Activated CD8-positive, alpha-beta memory T cell treated with anti-CD3 and anti-CD28 coated beads, Interleukin-2, amount 10 ng/mL, durations not matched to agents 7 days and 5 days (primary cell): ENCODE measurements at regions not wholly inside any gene's neighbourhood (a gene's known extent, or its start where the extent isn't known, plus 50 kb on each side); places are given as distances from the start of the nearest gene placed in this dataset.

Experiments used
- ATAC-seq: fragments of 150-1000 bp; cut with Tn5 transposase; one replicate; pipeline ENCODE4 v1.10.0; 2021; ENCODE audit warnings: moderate library complexity
- CTCF ChIA-PET: fragments of 350-600 bp; sonication (Branson Sonifier 250); formaldehyde crosslinking; loops from one replicate; lab custom pipeline; 2021; ENCODE audit warnings: antibody characterized with exemption; lab: Charles Lee
- DNase-seq: peaks from one replicate; pipeline ENCODE4 v3.0.0-alpha.2; 2020
- H3K27ac Mint-ChIP-seq: one replicate; pipeline ENCODE4 v1.8.0; 2021; ENCODE audit warnings: mild to moderate bottlenecking, mixed read lengths
- H3K27me3 Mint-ChIP-seq: one replicate; pipeline ENCODE4 v1.8.0; 2021; ENCODE audit warnings: mixed read lengths
- H3K36me3 Mint-ChIP-seq: one replicate; pipeline ENCODE4 v1.8.0; 2021; ENCODE audit warnings: mild to moderate bottlenecking, mixed read lengths
- H3K4me1 Mint-ChIP-seq: one replicate; pipeline ENCODE4 v1.8.0; 2021; ENCODE audit warnings: mixed read lengths
- H3K4me3 Mint-ChIP-seq: one replicate; pipeline ENCODE4 v1.8.0; 2021; ENCODE audit warnings: mild to moderate bottlenecking, moderate library complexity, mixed read lengths
- H3K9me3 Mint-ChIP-seq: one replicate; pipeline ENCODE4 v1.8.0; 2022; ENCODE audit warnings: low read depth, mixed read lengths

- Mint-ChIP-seq H3K27me3 (no peaks in the 10 kb centered on the region), H3K36me3 (no peaks in the 10 kb centered on the region), H3K27ac (no peak overlapping the region), H3K9me3 (peaks cover 7% of the 10 kb centered on the region), H3K4me3 (no peak overlapping the region), H3K4me1 (no peaks in the 10 kb centered on the region)
- CTCF ChIA-PET: no interaction called here
- no peak for DNase-seq
- no peak for ATAC-seq
Observed at GRCh38 chr18:72147830-72148229, 396.3 kb downstream of the CBLN2 start.

GRCh38 chr18:72140007-72140406 lies 404.1 kb downstream of the CBLN2 start:
- Mint-ChIP-seq H3K27ac (no peak overlapping the region), H3K4me1 (no peaks in the 10 kb centered on the region), H3K36me3 (no peaks in the 10 kb centered on the region), H3K4me3 (no peak overlapping the region), H3K27me3 (no peaks in the 10 kb centered on the region), H3K9me3 (peaks cover 18% of the 10 kb centered on the region)
- CTCF ChIA-PET: no interaction called here
- DNase-seq: no peak
- ATAC-seq: no peak

- DNase-seq: no peak
- CTCF ChIA-PET: no interaction called here
- H3K9me3 Mint-ChIP-seq: peaks cover 6% of the 10 kb centered on the region
- H3K27me3 Mint-ChIP-seq: no peaks in the 10 kb centered on the region
- no peaks in the 10 kb centered on the region for H3K4me1 Mint-ChIP-seq
- no peak for ATAC-seq
- no peak overlapping the region for H3K4me3 Mint-ChIP-seq
- no peaks in the 10 kb centered on the region for H3K36me3 Mint-ChIP-seq
- H3K27ac Mint-ChIP-seq: no peak overlapping the region
Observed at GRCh38 chr18:72128649-72129048, 415.5 kb downstream of the CBLN2 start.

GRCh38 chr18:72122103-72122502 lies 422.0 kb downstream of the CBLN2 start:
- no peak for DNase-seq

GRCh38 chr18:72119082-72119481 lies 425.1 kb downstream of the CBLN2 start:
- Mint-ChIP-seq H3K27ac (no peak overlapping the region), H3K36me3 (no peaks in the 10 kb centered on the region), H3K27me3 (no peaks in the 10 kb centered on the region), H3K4me1 (no peaks in the 10 kb centered on the region), H3K4me3 (no peak overlapping the region), H3K9me3 (peaks cover 12% of the 10 kb centered on the region)
- CTCF ChIA-PET: no interaction called here
- ATAC-seq (no peak), DNase-seq (no peak)

More at GRCh38 chr18:72122103-72122502, 422.0 kb downstream of the CBLN2 start:
- CTCF ChIA-PET: no interaction called here
- no peaks in the 10 kb centered on the region for H3K36me3 Mint-ChIP-seq
- H3K4me3 Mint-ChIP-seq: no peak overlapping the region
- peaks cover 5% of the 10 kb centered on the region for H3K9me3 Mint-ChIP-seq
- H3K27me3 Mint-ChIP-seq: no peaks in the 10 kb centered on the region
- H3K27ac Mint-ChIP-seq: no peak overlapping the region
- no peaks in the 10 kb centered on the region for H3K4me1 Mint-ChIP-seq
- no peak for ATAC-seq

GRCh38 chr18:72114801-72115594 lies 429.1 kb downstream of the CBLN2 start:
- Mint-ChIP-seq H3K4me1 (no peaks in the 10 kb centered on the region), H3K27me3 (no peaks in the 10 kb centered on the region), H3K27ac (no peak overlapping the region), H3K9me3 (peaks cover 15% of the 10 kb centered on the region), H3K4me3 (no peak overlapping the region), H3K36me3 (no peaks in the 10 kb centered on the region)
- CTCF ChIA-PET: no interaction called here
- ATAC-seq (no peak), DNase-seq (no peak)

GRCh38 chr18:72107647-72108383 lies 436.3 kb downstream of the CBLN2 start:
- Mint-ChIP-seq H3K36me3 (no peaks in the 10 kb centered on the region), H3K27ac (no peak overlapping the region), H3K4me3 (no peak overlapping the region), H3K4me1 (no peaks in the 10 kb centered on the region), H3K9me3 (peaks cover 6% of the 10 kb centered on the region), H3K27me3 (no peaks in the 10 kb centered on the region)
- ATAC-seq: no peak
- CTCF ChIA-PET: no interaction called here
- DNase-seq: no peak

GRCh38 chr18:72104851-72105250 lies 439.3 kb downstream of the CBLN2 start:
- Mint-ChIP-seq H3K27me3 (no peaks in the 10 kb centered on the region), H3K4me3 (no peak overlapping the region), H3K36me3 (no peaks in the 10 kb centered on the region), H3K4me1 (no peaks in the 10 kb centered on the region), H3K9me3 (peaks cover 8% of the 10 kb centered on the region), H3K27ac (no peak overlapping the region)
- CTCF ChIA-PET: no interaction called here
- DNase-seq (no peak), ATAC-seq (no peak)

GRCh38 chr18:72102412-72102811 lies 441.7 kb downstream of the CBLN2 start:
- CTCF ChIA-PET: interaction anchor here (0.6 kb wide), 1 partner anchor 1745 kb away, joined by 4 read pairs; no protein-coding TSS in a partner anchor

GRCh38 chr18:72100465-72101004 lies 443.6 kb downstream of the CBLN2 start:
- H3K9me3 Mint-ChIP-seq: peaks cover 9% of the 10 kb centered on the region
- H3K4me3 Mint-ChIP-seq: no peak overlapping the region
- no peak overlapping the region for H3K27ac Mint-ChIP-seq
- CTCF ChIA-PET: no interaction called here
- H3K27me3 Mint-ChIP-seq: no peaks in the 10 kb centered on the region
- no peak for DNase-seq
- H3K36me3 Mint-ChIP-seq: no peaks in the 10 kb centered on the region
- H3K4me1 Mint-ChIP-seq: no peaks in the 10 kb centered on the region
- ATAC-seq: no peak

More at GRCh38 chr18:72102412-72102811, 441.7 kb downstream of the CBLN2 start:
- Mint-ChIP-seq H3K36me3 (no peaks in the 10 kb centered on the region), H3K4me3 (no peak overlapping the region), H3K27me3 (no peaks in the 10 kb centered on the region), H3K27ac (no peak overlapping the region), H3K9me3 (peaks cover 13% of the 10 kb centered on the region), H3K4me1 (no peaks in the 10 kb centered on the region)
- no peak for DNase-seq
- no peak for ATAC-seq

- CTCF ChIA-PET: no interaction called here
- H3K27ac Mint-ChIP-seq: no peak overlapping the region
- H3K9me3 Mint-ChIP-seq: peaks cover 11% of the 10 kb centered on the region
- no peaks in the 10 kb centered on the region for H3K27me3 Mint-ChIP-seq
- no peaks in the 10 kb centered on the region for H3K4me1 Mint-ChIP-seq
- ATAC-seq (no peak), DNase-seq (no peak)
- no peaks in the 10 kb centered on the region for H3K36me3 Mint-ChIP-seq
- no peak overlapping the region for H3K4me3 Mint-ChIP-seq
Observed at GRCh38 chr18:72091369-72091768, 452.8 kb downstream of the CBLN2 start.

GRCh38 chr18:72089432-72089831 lies 454.7 kb downstream of the CBLN2 start:
- ATAC-seq: no peak
- no peaks in the 10 kb centered on the region for H3K4me1 Mint-ChIP-seq
- no peak overlapping the region for H3K4me3 Mint-ChIP-seq
- CTCF ChIA-PET: no interaction called here
- H3K36me3 Mint-ChIP-seq: no peaks in the 10 kb centered on the region
- H3K9me3 Mint-ChIP-seq: peaks cover 12% of the 10 kb centered on the region
- H3K27ac Mint-ChIP-seq: no peak overlapping the region
- DNase-seq: no peak
- no peaks in the 10 kb centered on the region for H3K27me3 Mint-ChIP-seq

GRCh38 chr18:72086421-72086820 lies 457.7 kb downstream of the CBLN2 start:
- DNase-seq: no peak
- Mint-ChIP-seq H3K9me3 (peaks cover 12% of the 10 kb centered on the region), H3K27ac (no peak overlapping the region), H3K27me3 (no peaks in the 10 kb centered on the region), H3K36me3 (no peaks in the 10 kb centered on the region), H3K4me3 (no peak overlapping the region), H3K4me1 (no peaks in the 10 kb centered on the region)
- no peak for ATAC-seq
- CTCF ChIA-PET: no interaction called here

GRCh38 chr18:72075040-72075439 lies 469.1 kb downstream of the CBLN2 start:
- H3K4me1 Mint-ChIP-seq: no peaks in the 10 kb centered on the region
- H3K36me3 Mint-ChIP-seq: no peaks in the 10 kb centered on the region
- DNase-seq: no peak
- H3K4me3 Mint-ChIP-seq: no peak overlapping the region
- no peaks in the 10 kb centered on the region for H3K27me3 Mint-ChIP-seq
- no peak for ATAC-seq
- no peak overlapping the region for H3K27ac Mint-ChIP-seq
- peaks cover 3% of the 10 kb centered on the region for H3K9me3 Mint-ChIP-seq
- CTCF ChIA-PET: no interaction called here
